HG03521 (cell line): ENCODE measurements at regions not wholly inside any gene's neighbourhood (a gene's known extent, or its start where the extent isn't known, plus 50 kb on each side); places are given as distances from the start of the nearest gene placed in this dataset.
"Not testable (repeated sequence)": the region's sequence is repeated elsewhere in the genome, so short reads cannot be mapped to it uniquely, and the experiment has no call there.

Experiments
- ATAC-seq: cut with Tn5 transposase; IDR thresholded peaks from one replicate; pipeline ENCODE4 v1.9.1; 2021; ENCODE audit warnings: mild to moderate bottlenecking, moderate library complexity; ENCODE audit not compliant: unreplicated experiment

GRCh38 chr21:28154121-28154520, 838.6 kb downstream of the LTN1 start:
- no peak for ATAC-seq

- no peak for ATAC-seq
Measured at GRCh38 chr21:28152732-28153131, 839.9 kb downstream of the LTN1 start.

GRCh38 chr21:28151758-28152157, 840.9 kb downstream of the LTN1 start:
- ATAC-seq = no peak

- ATAC-seq = no peak
Measured at GRCh38 chr21:28150778-28151177, 841.9 kb downstream of the LTN1 start.

GRCh38 chr21:28148400-28149064, 844.1 kb downstream of the LTN1 start:
- ATAC-seq = no peak

GRCh38 chr21:28144653-28145052, 848.0 kb downstream of the LTN1 start:
- no peak for ATAC-seq

- no peak for ATAC-seq
Measured at GRCh38 chr21:28144089-28144488, 848.6 kb downstream of the LTN1 start.

- ATAC-seq = no peak
Measured at GRCh38 chr21:28142697-28143096, 850.0 kb downstream of the LTN1 start.

- ATAC-seq = no peak
Measured at GRCh38 chr21:28138272-28138671, 854.4 kb downstream of the LTN1 start.

GRCh38 chr21:28136656-28137255, 855.9 kb downstream of the LTN1 start:
- no peak for ATAC-seq

- ATAC-seq = no peak
Measured at GRCh38 chr21:28135646-28136045, 857.0 kb downstream of the LTN1 start.

- ATAC-seq = no peak
Measured at GRCh38 chr21:28133116-28133515, 859.6 kb downstream of the LTN1 start.

- ATAC-seq = no peak
Measured at GRCh38 chr21:28132713-28133112, 860.0 kb downstream of the LTN1 start.

GRCh38 chr21:28127175-28127785, 865.4 kb downstream of the LTN1 start:
- no peak for ATAC-seq

GRCh38 chr21:28126521-28127174, 866.0 kb downstream of the LTN1 start:
- no peak for ATAC-seq

GRCh38 chr21:28124541-28124940, 868.1 kb downstream of the LTN1 start:
- no peak for ATAC-seq

GRCh38 chr21:28118570-28118969, 874.1 kb downstream of the LTN1 start:
- no peak for ATAC-seq

- ATAC-seq = not testable (repeated sequence)
Measured at GRCh38 chr21:28114986-28115385, 877.7 kb downstream of the LTN1 start.

GRCh38 chr21:28113718-28114117, 879.0 kb downstream of the LTN1 start:
- no peak for ATAC-seq

- ATAC-seq = no peak
Measured at GRCh38 chr21:28112511-28112910, 880.2 kb downstream of the LTN1 start.

- no peak for ATAC-seq
Measured at GRCh38 chr21:28111151-28111619, 881.5 kb downstream of the LTN1 start.

GRCh38 chr21:28110716-28111115, 882.0 kb downstream of the LTN1 start:
- no peak for ATAC-seq
